GM23338 (cell line): ENCODE measurements at regions not wholly inside any gene's neighbourhood (a gene's known extent, or its start where the extent isn't known, plus 50 kb on each side); places are given as distances from the start of the nearest gene placed in this dataset.

Source experiments
- CTCF ChIP-seq, 2 experiments: fragments of 200-600 bp in 1 of 2; sonication (generic) in 1 of 2; conservative IDR thresholded peaks; 2 replicates each; pipeline versions ENCODE4 v1.5.1 to v1.6.1; 2016 to 2017; ENCODE audit warnings: antibody characterized with exemption in 2 of 2, low read depth in 2 of 2, mild to moderate bottlenecking in 2 of 2, moderate library complexity in 1 of 2
- EZH2 ChIP-seq: fragments of 200-600 bp; sonication (generic); IDR thresholded peaks from one replicate; pipeline ENCODE4 v1.8.0; 2017; ENCODE audit warnings: antibody characterized with exemption, mild to moderate bottlenecking, low read depth; ENCODE audit not compliant: unreplicated experiment
- EZH2phosphoT487 ChIP-seq: fragments of 200-600 bp; sonication (generic); IDR thresholded peaks from one replicate; pipeline ENCODE4 v1.8.1; 2018; ENCODE audit warnings: antibody characterized with exemption; ENCODE audit not compliant: unreplicated experiment
- POLR2AphosphoS5 ChIP-seq: IDR thresholded peaks from 2 replicates; pipeline ENCODE4 v1.6.1; 2016; ENCODE audit warnings: antibody characterized with exemption, low read depth

- no peak for TF ChIP-seq CTCF (conservative IDR thresholded peaks at IDR 0.05; ENCODE audit: low read depth in 2 of 2)
- no peak for TF ChIP-seq EZH2phosphoT487
- TF ChIP-seq EZH2 = no peak
- no peak for TF ChIP-seq POLR2AphosphoS5
Observed at GRCh38 chr2:192471982-192472381, 277.2 kb upstream of the TMEFF2 start.
